ENCODE measurements at regions not wholly inside any gene's neighbourhood (a gene's known extent, or its start where the extent isn't known, plus 50 kb on each side); places are given as distances from the start of the nearest gene placed in this dataset.

GRCh38 chr3:187540847-187541246 is 129.3 kb downstream of the SST start:
- H2AFZ ChIP-seq = no peak overlapping the region
- no peak overlapping the region for H3K4me3 ChIP-seq

More at GRCh38 chr3:187540847-187541246, 129.3 kb downstream of the SST start:
- H3K27me3 ChIP-seq (ENCODE audit: insufficient read depth) = no peaks in the 10 kb centered on the region
- DNase-seq (ENCODE audit: low spot score) = no peak
- no peak overlapping the region for H3K27ac ChIP-seq (ENCODE audit: low read depth)
- no peaks in the 10 kb centered on the region for H3K36me3 ChIP-seq (ENCODE audit: insufficient read depth)
- no peak overlapping the region for H3K4me2 ChIP-seq
- H3K4me1 ChIP-seq (ENCODE audit: insufficient read depth) = no peaks in the 10 kb centered on the region; the same call in 1 of the 2 replicates
- no peak for ATAC-seq
- no peaks in the 10 kb centered on the region for H3K27me3 Mint-ChIP-seq (ENCODE audit: insufficient read depth, low read depth, poor library complexity)
- no peaks in the 10 kb centered on the region for H3K9me3 Mint-ChIP-seq
- H4K20me1 ChIP-seq (replicated peaks; ENCODE audit: insufficient read depth) = no peaks in the 10 kb centered on the region
- no peaks in the 10 kb centered on the region for H3K9me2 ChIP-seq (ENCODE audit: insufficient read depth)
- H3K36me3 Mint-ChIP-seq (ENCODE audit: low read depth) = no peaks in the 10 kb centered on the region
- no peaks in the 10 kb centered on the region for H3F3A ChIP-seq (replicated peaks; ENCODE audit: low read depth)
- H3K79me2 ChIP-seq (replicated peaks; ENCODE audit: insufficient read depth) = no peaks in the 10 kb centered on the region
- H3K4me3 Mint-ChIP-seq = no peak overlapping the region
- H3K27ac Mint-ChIP-seq = no peak overlapping the region
- H3K4me1 Mint-ChIP-seq = no peaks in the 10 kb centered on the region
- TF ChIP-seq POLR2AphosphoS5 (IDR thresholded peaks at IDR 0.05; ENCODE audit: low read depth) = no peak
- no peak for TF ChIP-seq ZNF462 (CRISPR knock-in tag; IDR thresholded peaks at IDR 0.05)
- no peak for TF ChIP-seq JUNB (IDR thresholded peaks at IDR 0.05; ENCODE audit: unreplicated experiment)
- TF ChIP-seq NANOG (IDR thresholded peaks at IDR 0.05; ENCODE audit: borderline replicate concordance) = no peak
- no peak for TF ChIP-seq ETS1 (IDR thresholded peaks at IDR 0.05)
- no peak for TF ChIP-seq ZNF331 (CRISPR knock-in tag; IDR thresholded peaks at IDR 0.05; ENCODE audit: low read depth)
- TF ChIP-seq STAT1 (IDR thresholded peaks at IDR 0.05; ENCODE audit: unreplicated experiment) = no peak
- TF ChIP-seq EZH2 (IDR thresholded peaks at IDR 0.05; ENCODE audit: low read depth, unreplicated experiment) = no peak
- no peak for TF ChIP-seq REST (IDR thresholded peaks at IDR 0.05; ENCODE audit: unreplicated experiment)
- no peak for TF ChIP-seq EZH2phosphoT487 (IDR thresholded peaks at IDR 0.05; ENCODE audit: unreplicated experiment)
- no peak for TF ChIP-seq CREB1 (CRISPR knock-in tag; IDR thresholded peaks at IDR 0.05; ENCODE audit: low read depth)

Measured in GM23338 (cell line).